ENCODE measurements at regions not wholly inside any gene's neighbourhood (a gene's known extent, or its start where the extent isn't known, plus 50 kb on each side); places are given as distances from the start of the nearest gene placed in this dataset.

- Histone ChIP-seq H2AFZ (no peak overlapping the region), H3K4me1 (ENCODE audit: insufficient read depth) (0 out of 2 replicates have a peak, but pooled peaks cover 3% of the 10 kb centered on the region), H3K9me2 (ENCODE audit: insufficient read depth) (0 out of 2 replicates have a peak, but pooled peaks cover 3% of the 10 kb centered on the region), H3K4me2 (no peak overlapping the region), H3F3A (replicated peaks; ENCODE audit: low read depth) (no peaks in the 10 kb centered on the region), H3K27me3 (ENCODE audit: insufficient read depth) (no peaks in the 10 kb centered on the region), H3K27ac (ENCODE audit: low read depth) (no peak overlapping the region), H4K20me1 (replicated peaks; ENCODE audit: insufficient read depth) (no peaks in the 10 kb centered on the region), H3K36me3 (ENCODE audit: insufficient read depth) (no peaks in the 10 kb centered on the region), H3K79me2 (replicated peaks; ENCODE audit: insufficient read depth) (no peaks in the 10 kb centered on the region), H3K4me3 (no peak overlapping the region)
- no peak for TF ChIP-seq EZH2phosphoT487 (IDR thresholded peaks at IDR 0.05; ENCODE audit: unreplicated experiment)
- no peak for TF ChIP-seq EZH2 (IDR thresholded peaks at IDR 0.05; ENCODE audit: low read depth, unreplicated experiment)
- TF ChIP-seq, protein P1, sequence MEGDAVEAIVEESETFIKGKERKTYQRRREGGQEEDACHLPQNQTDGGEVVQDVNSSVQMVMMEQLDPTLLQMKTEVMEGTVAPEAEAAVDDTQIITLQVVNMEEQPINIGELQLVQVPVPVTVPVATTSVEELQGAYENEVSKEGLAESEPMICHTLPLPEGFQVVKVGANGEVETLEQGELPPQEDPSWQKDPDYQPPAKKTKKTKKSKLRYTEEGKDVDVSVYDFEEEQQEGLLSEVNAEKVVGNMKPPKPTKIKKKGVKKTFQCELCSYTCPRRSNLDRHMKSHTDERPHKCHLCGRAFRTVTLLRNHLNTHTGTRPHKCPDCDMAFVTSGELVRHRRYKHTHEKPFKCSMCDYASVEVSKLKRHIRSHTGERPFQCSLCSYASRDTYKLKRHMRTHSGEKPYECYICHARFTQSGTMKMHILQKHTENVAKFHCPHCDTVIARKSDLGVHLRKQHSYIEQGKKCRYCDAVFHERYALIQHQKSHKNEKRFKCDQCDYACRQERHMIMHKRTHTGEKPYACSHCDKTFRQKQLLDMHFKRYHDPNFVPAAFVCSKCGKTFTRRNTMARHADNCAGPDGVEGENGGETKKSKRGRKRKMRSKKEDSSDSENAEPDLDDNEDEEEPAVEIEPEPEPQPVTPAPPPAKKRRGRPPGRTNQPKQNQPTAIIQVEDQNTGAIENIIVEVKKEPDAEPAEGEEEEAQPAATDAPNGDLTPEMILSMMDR (conservative IDR thresholded peaks at IDR 0.05; ENCODE audit: low read depth in 2 of 2), result no peak
- Mint-ChIP-seq H3K27me3 (ENCODE audit: insufficient read depth, low read depth, poor library complexity) (peaks cover 5% of the 10 kb centered on the region), H3K4me3 (no peak overlapping the region), H3K9me3 (peaks cover 2% of the 10 kb centered on the region; the same call in 2 of the 3 replicates), H3K4me1 (peaks cover 4% of the 10 kb centered on the region; the same call in 2 of the 3 replicates), H3K36me3 (ENCODE audit: low read depth) (no peaks in the 10 kb centered on the region; the same call in 2 of the 3 replicates), H3K27ac (no peak overlapping the region)
- ATAC-seq, result no peak
- no peak for DNase-seq (ENCODE audit: low spot score)
These were observed 83.6 kb upstream of the HMGXB4 start for GRCh38 chr22:35173655-35174054.

DNA sequence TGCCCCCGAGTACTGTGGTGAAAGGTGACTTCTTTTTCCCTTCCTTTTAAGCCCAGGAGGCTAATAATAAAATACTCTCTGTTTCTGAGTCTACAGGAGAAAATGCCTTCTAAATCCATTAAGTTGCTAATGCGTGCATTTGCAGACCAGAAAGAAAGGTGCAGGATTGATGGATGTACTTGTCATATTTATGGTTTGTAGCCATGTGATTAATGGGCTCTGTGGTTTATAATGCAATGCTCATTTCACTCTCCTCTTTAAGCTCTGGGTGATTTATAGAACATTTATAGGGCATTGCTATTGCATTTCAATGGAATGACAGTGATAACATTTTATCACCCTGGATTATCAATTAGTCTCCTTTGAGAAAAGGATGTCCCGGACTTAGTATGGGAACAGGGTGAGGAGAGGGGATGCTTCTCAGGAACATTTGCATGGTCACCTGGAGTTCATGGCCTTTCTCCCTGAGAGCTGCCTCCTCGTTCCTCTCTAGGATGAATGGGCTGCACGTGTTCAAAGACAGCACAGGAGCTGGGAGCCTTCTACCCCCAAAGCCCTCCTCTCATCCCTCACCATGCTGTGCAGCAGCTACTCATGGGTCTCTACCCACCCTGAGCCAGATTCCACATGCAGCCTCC is 82.8 kb upstream of the HMGXB4 start:
- Histone ChIP-seq H3F3A (replicated peaks; ENCODE audit: low read depth) (no peaks in the 10 kb centered on the region), H3K4me2 (no peak overlapping the region), H3K4me1 (ENCODE audit: insufficient read depth) (0 out of 2 replicates have a peak, but pooled peaks cover 3% of the 10 kb centered on the region), H3K79me2 (replicated peaks; ENCODE audit: insufficient read depth) (no peaks in the 10 kb centered on the region), H3K36me3 (ENCODE audit: insufficient read depth) (no peaks in the 10 kb centered on the region), H2AFZ (no peak overlapping the region), H4K20me1 (replicated peaks; ENCODE audit: insufficient read depth) (no peaks in the 10 kb centered on the region), H3K27me3 (ENCODE audit: insufficient read depth) (no peaks in the 10 kb centered on the region), H3K27ac (ENCODE audit: low read depth) (no peak overlapping the region), H3K9me2 (ENCODE audit: insufficient read depth) (0 out of 2 replicates have a peak, but pooled peaks cover 3% of the 10 kb centered on the region), H3K4me3 (no peak overlapping the region)
- Mint-ChIP-seq H3K9me3 (peaks cover 5% of the 10 kb centered on the region; the same call in 2 of the 3 replicates), H3K27ac (no peak overlapping the region), H3K4me3 (no peak overlapping the region), H3K27me3 (ENCODE audit: insufficient read depth, low read depth, poor library complexity) (peaks cover 5% of the 10 kb centered on the region), H3K4me1 (peaks cover 4% of the 10 kb centered on the region; the same call in 2 of the 3 replicates), H3K36me3 (ENCODE audit: low read depth) (no peaks in the 10 kb centered on the region; the same call in 2 of the 3 replicates)
- ATAC-seq (no peak), DNase-seq (ENCODE audit: low spot score) (no peak)
- TF ChIP-seq, protein P2, sequence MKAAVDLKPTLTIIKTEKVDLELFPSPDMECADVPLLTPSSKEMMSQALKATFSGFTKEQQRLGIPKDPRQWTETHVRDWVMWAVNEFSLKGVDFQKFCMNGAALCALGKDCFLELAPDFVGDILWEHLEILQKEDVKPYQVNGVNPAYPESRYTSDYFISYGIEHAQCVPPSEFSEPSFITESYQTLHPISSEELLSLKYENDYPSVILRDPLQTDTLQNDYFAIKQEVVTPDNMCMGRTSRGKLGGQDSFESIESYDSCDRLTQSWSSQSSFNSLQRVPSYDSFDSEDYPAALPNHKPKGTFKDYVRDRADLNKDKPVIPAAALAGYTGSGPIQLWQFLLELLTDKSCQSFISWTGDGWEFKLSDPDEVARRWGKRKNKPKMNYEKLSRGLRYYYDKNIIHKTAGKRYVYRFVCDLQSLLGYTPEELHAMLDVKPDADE (IDR thresholded peaks at IDR 0.05), result no peak
- TF ChIP-seq POLR2AphosphoS5 (IDR thresholded peaks at IDR 0.05; ENCODE audit: low read depth) (no peak), NANOG (IDR thresholded peaks at IDR 0.05; ENCODE audit: borderline replicate concordance) (no peak), EZH2phosphoT487 (IDR thresholded peaks at IDR 0.05; ENCODE audit: unreplicated experiment) (no peak), JUNB (IDR thresholded peaks at IDR 0.05; ENCODE audit: unreplicated experiment) (no peak), ZNF462 (CRISPR knock-in tag; IDR thresholded peaks at IDR 0.05) (no peak), STAT1 (IDR thresholded peaks at IDR 0.05; ENCODE audit: unreplicated experiment) (no peak), ZNF331 (CRISPR knock-in tag; IDR thresholded peaks at IDR 0.05; ENCODE audit: low read depth) (no peak)
